ENCODE measurements at regions not wholly inside any gene's neighbourhood (a gene's known extent, or its start where the extent isn't known, plus 50 kb on each side); places are given as distances from the start of the nearest gene placed in this dataset.

- CTCF ChIA-PET, result no interaction called here
- H3K9ac ChIP-seq (replicated peaks; ENCODE audit: extremely low read depth, insufficient read depth, low read length), result no peak overlapping the region
These were observed 51.6 kb upstream of the PTPN13 start for GRCh38 chr4:86542319-86543027.

More at GRCh38 chr4:86542319-86543027, 51.6 kb upstream of the PTPN13 start:
- dilution Hi-C loops (cut with MboI; ENCODE audit: extremely low pct_ligation_motif_present, low sequenced_read_pairs), result no loop called here
- H2AFZ ChIP-seq (ENCODE audit: low read depth, low read length), result no peak overlapping the region
- H3K79me2 ChIP-seq (ENCODE audit: control insufficient read depth, insufficient read depth, low read length), result no peaks in the 10 kb centered on the region
- peaks cover 20 to 44% of the 10 kb centered on the region in 2 experiments for H3K27me3 ChIP-seq (ENCODE audit: control insufficient read depth in 2 of 2, insufficient read depth in 2 of 2, low read length in 2 of 2)
- no peak overlapping the region for H3K4me3 ChIP-seq (replicated peaks in 1 of 3; ENCODE audit: insufficient read depth in 1 of 3, low read depth in 1 of 3, low read length in 3 of 3)
- no peaks in the 10 kb centered on the region for H3K9me1 ChIP-seq (replicated peaks; ENCODE audit: control insufficient read depth, extremely low read depth, insufficient read depth, low read length)
- FAIRE-seq (no peak), DNase-seq (ENCODE audit: low read depth, low spot score) (no peak)
- TF ChIP-seq MYC (IDR thresholded peaks at IDR 0.05; ENCODE audit: low read depth, low read length), result no peak
- TF ChIP-seq POLR2A (IDR thresholded peaks at IDR 0.05; ENCODE audit: low read depth, low read length), result no peak
- no peak for TF ChIP-seq EZH2 (IDR thresholded peaks at IDR 0.05; ENCODE audit: borderline replicate concordance, low read depth, low read length, severe bottlenecking)
- no peak for TF ChIP-seq GATA2 (IDR thresholded peaks at IDR 0.05; ENCODE audit: insufficient read depth, insufficient read length, low read depth, low read length)
- no peak for TF ChIP-seq JUN (IDR thresholded peaks at IDR 0.05; ENCODE audit: borderline replicate concordance, insufficient read depth, insufficient read length, low read depth)
- TF ChIP-seq CTCF (IDR thresholded peaks at IDR 0.05; ENCODE audit: extremely low read depth in 1 of 2, insufficient read depth in 1 of 2, low read depth in 1 of 2, low read length in 2 of 2), result no peak
- TF ChIP-seq FOS (IDR thresholded peaks at IDR 0.05; ENCODE audit: borderline replicate concordance, insufficient read depth, low read length), result no peak
- no peak for TF ChIP-seq POLR2AphosphoS5 (IDR thresholded peaks at IDR 0.05; ENCODE audit: insufficient read depth, low read depth, low read length)
- TF ChIP-seq MAX (IDR thresholded peaks at IDR 0.05; ENCODE audit: insufficient read depth, insufficient read length), result no peak
- POLR2A ChIA-PET, result no interaction called here
- H3K36me3 ChIP-seq (ENCODE audit: control insufficient read depth in 2 of 2, extremely low read depth in 1 of 2, insufficient read depth in 2 of 2, low read length in 2 of 2), result no peaks in the 10 kb centered on the region
- no peaks in the 10 kb centered on the region for H3K9me3 ChIP-seq (replicated peaks; ENCODE audit: control insufficient read depth, insufficient read depth, low read length)
- H3K27ac ChIP-seq (ENCODE audit: insufficient read depth, low read depth, low read length), result no peak overlapping the region
- no peaks in the 10 kb centered on the region for H4K20me1 ChIP-seq (replicated peaks; ENCODE audit: control insufficient read depth, extremely low read depth, insufficient read depth, low read length)
- no TSS peak for BruUV-seq (replicated peaks)
- H3K4me1 ChIP-seq (ENCODE audit: control insufficient read depth, extremely low read depth, insufficient read depth, low read length), result no peaks in the 10 kb centered on the region
- intact Hi-C loops (cut with micrococcal nuclease), result no loop called here
- no peak overlapping the region for H3K4me2 ChIP-seq (ENCODE audit: insufficient read depth, low read length)
